ENCODE measurements at regions not wholly inside any gene's neighbourhood (a gene's known extent, or its start where the extent isn't known, plus 50 kb on each side); places are given as distances from the start of the nearest gene placed in this dataset.

DNA sequence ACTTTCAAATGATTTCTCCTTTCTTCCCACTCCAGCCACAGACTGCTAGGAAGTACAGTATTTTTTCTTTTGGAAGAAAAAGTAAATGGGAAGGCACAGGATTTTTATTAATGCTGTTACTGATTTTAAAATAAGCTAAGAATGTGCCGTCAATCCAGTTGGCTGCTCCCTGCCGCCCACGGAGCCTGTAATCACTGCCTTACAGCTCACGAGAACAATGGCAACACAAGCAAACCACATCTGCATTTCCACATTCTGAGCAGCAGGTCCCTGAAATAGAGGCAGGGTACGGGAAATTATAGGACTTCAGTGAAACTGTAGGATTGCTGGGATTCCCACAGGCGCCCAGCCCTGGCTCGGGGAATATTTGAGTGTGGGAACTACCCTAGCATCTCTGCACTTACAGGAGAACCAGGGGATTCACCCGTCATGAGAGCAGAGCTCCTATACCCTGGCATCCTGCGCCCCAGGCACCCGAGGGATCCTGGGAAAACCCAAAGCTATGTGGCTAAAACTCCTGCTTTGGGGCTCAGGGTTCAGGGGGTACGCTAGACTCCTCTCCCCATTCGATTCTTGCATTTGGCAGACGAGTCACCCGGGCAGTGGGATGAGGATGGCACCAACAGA, 72.9 kb upstream of the TNS3 start (continued):
- no peak for TF ChIP-seq HDAC2 (IDR thresholded peaks at IDR 0.05; ENCODE audit: borderline replicate concordance in 1 of 2, low read depth in 2 of 2, low read length in 2 of 2)
- no peak for TF ChIP-seq RBBP5 (IDR thresholded peaks at IDR 0.05; ENCODE audit: borderline replicate concordance, low read depth, low read length)
- no peak for TF ChIP-seq SAP30 (IDR thresholded peaks at IDR 0.05; ENCODE audit: insufficient read depth, insufficient replicate concordance, low read length)
- TF ChIP-seq SIN3A (conservative IDR thresholded peaks at IDR 0.05 in 1 of 2, IDR thresholded peaks at IDR 0.05 in 1 of 2; ENCODE audit: low read depth in 1 of 2, low read length in 2 of 2) = no peak
- no peak for TF ChIP-seq TEAD4 (IDR thresholded peaks at IDR 0.05; ENCODE audit: low read depth, low read length)
- TF ChIP-seq, protein P1, sequence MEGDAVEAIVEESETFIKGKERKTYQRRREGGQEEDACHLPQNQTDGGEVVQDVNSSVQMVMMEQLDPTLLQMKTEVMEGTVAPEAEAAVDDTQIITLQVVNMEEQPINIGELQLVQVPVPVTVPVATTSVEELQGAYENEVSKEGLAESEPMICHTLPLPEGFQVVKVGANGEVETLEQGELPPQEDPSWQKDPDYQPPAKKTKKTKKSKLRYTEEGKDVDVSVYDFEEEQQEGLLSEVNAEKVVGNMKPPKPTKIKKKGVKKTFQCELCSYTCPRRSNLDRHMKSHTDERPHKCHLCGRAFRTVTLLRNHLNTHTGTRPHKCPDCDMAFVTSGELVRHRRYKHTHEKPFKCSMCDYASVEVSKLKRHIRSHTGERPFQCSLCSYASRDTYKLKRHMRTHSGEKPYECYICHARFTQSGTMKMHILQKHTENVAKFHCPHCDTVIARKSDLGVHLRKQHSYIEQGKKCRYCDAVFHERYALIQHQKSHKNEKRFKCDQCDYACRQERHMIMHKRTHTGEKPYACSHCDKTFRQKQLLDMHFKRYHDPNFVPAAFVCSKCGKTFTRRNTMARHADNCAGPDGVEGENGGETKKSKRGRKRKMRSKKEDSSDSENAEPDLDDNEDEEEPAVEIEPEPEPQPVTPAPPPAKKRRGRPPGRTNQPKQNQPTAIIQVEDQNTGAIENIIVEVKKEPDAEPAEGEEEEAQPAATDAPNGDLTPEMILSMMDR (IDR thresholded peaks at IDR 0.05; ENCODE audit: control extremely low read depth in 1 of 3, insufficient read depth in 1 of 3, low read depth in 1 of 3, low read length in 3 of 3) = no peak
- no peak for TF ChIP-seq KDM4A (IDR thresholded peaks at IDR 0.05; ENCODE audit: low read depth, low read length, severe bottlenecking)
